Esophagus muscularis mucosa (tissue), 4 donors: ENCODE measurements at regions not wholly inside any gene's neighbourhood (a gene's known extent, or its start where the extent isn't known, plus 50 kb on each side); places are given as distances from the start of the nearest gene placed in this dataset.

Experiments
- EP300 ChIP-seq: sonication (generic); formaldehyde crosslinking; IDR thresholded peaks from one replicate; pipeline ENCODE4 v1.6.1; 2017; ENCODE audit warnings: antibody characterized with exemption
- POLR2A ChIP-seq: fragments of 450-650 bp; IDR thresholded peaks from one replicate; pipeline ENCODE4 v1.6.1; 2017; ENCODE audit warnings: antibody characterized with exemption, moderate library complexity, mild to moderate bottlenecking, low read depth
- TF ChIP-seq, protein P1 (sequence below), 3 experiments: fragments of 200-600 bp in 2 of 3; fragments of 450-650 bp in 1 of 3; sonication (generic) in 2 of 3; IDR thresholded peaks; one replicate each; pipeline ENCODE4 v1.5.1; 2017 to 2019; ENCODE audit warnings: antibody characterized with exemption in 3 of 3, mild to moderate bottlenecking in 2 of 3, moderate library complexity in 1 of 3

DNA sequence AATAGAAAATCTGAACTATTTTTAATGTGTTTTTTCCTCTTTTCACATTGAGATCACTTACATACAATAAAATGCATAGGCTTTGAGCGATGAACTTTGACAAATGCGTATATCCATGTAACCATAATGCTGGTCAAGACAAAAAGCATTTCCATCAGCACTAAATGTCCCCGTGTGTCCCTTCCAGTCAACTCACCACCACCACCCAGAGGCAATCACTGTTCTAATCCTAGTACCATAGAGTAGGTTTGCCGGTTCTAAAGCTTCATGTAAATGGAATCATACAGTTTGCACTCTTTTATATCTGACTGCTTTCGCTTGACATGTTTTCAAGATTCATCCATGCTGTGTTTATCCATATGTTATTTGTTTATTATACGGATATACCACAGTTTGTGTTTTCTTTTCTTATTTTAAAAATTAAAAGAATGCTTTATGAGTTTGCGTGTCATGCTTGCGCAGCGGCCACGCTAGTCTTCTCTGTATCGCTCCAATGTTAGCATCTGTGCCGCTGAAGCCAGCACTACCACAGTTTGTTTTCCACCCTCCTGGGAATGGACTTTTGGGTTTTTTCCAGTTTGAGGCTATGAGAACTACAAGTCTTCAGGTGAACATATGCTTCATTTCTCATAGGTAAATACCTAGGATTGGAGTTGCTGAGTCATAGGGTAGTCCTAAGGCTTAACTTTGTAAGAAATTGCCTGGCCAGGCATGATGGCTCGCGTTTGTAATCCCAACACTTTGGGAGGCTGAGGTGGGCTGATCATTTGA lies 197.5 kb upstream of the CHAC2 start:
- no peak for TF ChIP-seq POLR2A
- TF ChIP-seq, protein P1, sequence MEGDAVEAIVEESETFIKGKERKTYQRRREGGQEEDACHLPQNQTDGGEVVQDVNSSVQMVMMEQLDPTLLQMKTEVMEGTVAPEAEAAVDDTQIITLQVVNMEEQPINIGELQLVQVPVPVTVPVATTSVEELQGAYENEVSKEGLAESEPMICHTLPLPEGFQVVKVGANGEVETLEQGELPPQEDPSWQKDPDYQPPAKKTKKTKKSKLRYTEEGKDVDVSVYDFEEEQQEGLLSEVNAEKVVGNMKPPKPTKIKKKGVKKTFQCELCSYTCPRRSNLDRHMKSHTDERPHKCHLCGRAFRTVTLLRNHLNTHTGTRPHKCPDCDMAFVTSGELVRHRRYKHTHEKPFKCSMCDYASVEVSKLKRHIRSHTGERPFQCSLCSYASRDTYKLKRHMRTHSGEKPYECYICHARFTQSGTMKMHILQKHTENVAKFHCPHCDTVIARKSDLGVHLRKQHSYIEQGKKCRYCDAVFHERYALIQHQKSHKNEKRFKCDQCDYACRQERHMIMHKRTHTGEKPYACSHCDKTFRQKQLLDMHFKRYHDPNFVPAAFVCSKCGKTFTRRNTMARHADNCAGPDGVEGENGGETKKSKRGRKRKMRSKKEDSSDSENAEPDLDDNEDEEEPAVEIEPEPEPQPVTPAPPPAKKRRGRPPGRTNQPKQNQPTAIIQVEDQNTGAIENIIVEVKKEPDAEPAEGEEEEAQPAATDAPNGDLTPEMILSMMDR (IDR thresholded peaks at IDR 0.05) = no peak
- TF ChIP-seq EP300 = no peak
